ENCODE measurements at regions not wholly inside any gene's neighbourhood (a gene's known extent, or its start where the extent isn't known, plus 50 kb on each side); places are given as distances from the start of the nearest gene placed in this dataset.

DNA sequence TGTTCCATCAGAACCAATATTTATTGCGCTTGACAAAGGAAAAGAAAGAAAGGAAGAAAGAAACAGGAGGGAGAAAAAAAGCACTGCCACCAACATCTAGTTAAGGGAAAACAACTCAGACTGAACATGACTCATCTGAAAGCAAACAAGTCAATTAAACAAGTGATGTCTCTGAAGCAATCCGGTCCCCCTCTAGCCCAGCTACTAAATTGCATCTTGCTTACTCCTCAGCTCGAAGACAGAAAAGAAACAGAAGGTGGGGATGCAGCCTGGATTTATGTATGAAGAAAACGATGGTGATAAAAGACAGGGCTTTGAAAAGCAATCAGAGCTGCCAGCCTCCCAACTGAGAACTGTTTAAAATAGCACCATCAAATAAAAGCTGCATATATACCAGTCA is 188.2 kb downstream of the OMA1 start:
- ChIA-PET POLR2A (no interaction called here), CTCF (no interaction called here)
- H3K4me1 Mint-ChIP-seq (ENCODE audit: low read depth) = no peaks in the 10 kb centered on the region
- no peak for DNase-seq
- H3K4me3 Mint-ChIP-seq = no peak overlapping the region
- no peaks in the 10 kb centered on the region for H3K9me3 Mint-ChIP-seq
- H3K36me3 Mint-ChIP-seq = no peaks in the 10 kb centered on the region
- no peaks in the 10 kb centered on the region for H3K27me3 Mint-ChIP-seq
- no peak overlapping the region for H3K27ac Mint-ChIP-seq
- intact Hi-C loops (cut with micrococcal nuclease) = no loop called here

DNA sequence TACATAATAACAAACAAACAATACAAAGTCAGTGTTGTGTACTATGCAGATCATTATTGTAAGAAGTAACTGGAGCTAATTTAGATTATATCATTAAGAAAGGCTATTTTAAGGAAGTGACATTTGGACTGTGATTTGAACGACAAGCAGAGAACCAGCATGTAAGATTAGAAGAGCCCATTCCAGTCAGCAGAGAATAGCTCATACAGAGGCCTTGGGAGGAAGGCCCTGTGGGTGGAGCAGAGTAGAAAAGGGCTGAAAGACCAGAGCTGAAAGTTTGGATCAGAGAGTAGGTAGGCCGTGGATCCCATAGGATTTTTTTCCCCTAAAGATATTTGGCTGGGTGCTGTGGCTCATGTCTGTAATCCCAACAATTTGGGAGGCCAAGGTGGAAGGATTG is 190.1 kb downstream of the OMA1 start:
- intact Hi-C loops (cut with micrococcal nuclease) = no loop called here
- POLR2A ChIA-PET = no interaction called here
- H3K27ac Mint-ChIP-seq = no peak overlapping the region
- CTCF ChIA-PET = interaction anchor here (0.5 to 1.7 kb wide), 2 partner anchors 119 to 357 kb away, joined by 3 to 4 read pairs; no protein-coding TSS in a partner anchor
- no peak for DNase-seq
- no peaks in the 10 kb centered on the region for H3K4me1 Mint-ChIP-seq (ENCODE audit: low read depth)
- peaks cover 2% of the 10 kb centered on the region for H3K36me3 Mint-ChIP-seq
- H3K9me3 Mint-ChIP-seq = no peaks in the 10 kb centered on the region
- no peak overlapping the region for H3K4me3 Mint-ChIP-seq
- no peaks in the 10 kb centered on the region for H3K27me3 Mint-ChIP-seq

DNA sequence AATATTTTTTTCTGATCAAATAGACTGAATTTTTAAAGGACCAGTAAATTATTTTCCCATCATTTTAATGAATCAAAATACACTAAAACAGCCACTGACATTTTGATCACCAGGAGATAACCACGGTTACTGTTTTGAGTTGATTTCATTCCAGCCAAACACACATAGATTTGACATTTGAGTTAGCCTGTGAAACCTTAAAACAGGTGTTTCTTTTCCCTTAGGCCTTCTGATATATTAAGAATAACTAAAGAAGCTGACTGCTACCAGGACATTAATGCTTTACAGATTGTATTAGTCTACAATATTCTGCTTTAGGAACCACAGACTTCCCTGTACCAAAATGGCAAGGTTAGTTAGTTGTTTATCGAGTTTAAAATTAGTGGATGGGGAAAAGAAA is 193.4 kb downstream of the OMA1 start:
- DNase-seq = no peak
- ChIA-PET CTCF (no interaction called here), POLR2A (no interaction called here)
- H3K27ac Mint-ChIP-seq = no peak overlapping the region
- peaks cover 12% of the 10 kb centered on the region for H3K9me3 Mint-ChIP-seq
- no peak overlapping the region for H3K4me3 Mint-ChIP-seq
- intact Hi-C loops (cut with micrococcal nuclease) = no loop called here
- H3K27me3 Mint-ChIP-seq = no peaks in the 10 kb centered on the region
- H3K4me1 Mint-ChIP-seq (ENCODE audit: low read depth) = no peaks in the 10 kb centered on the region
- H3K36me3 Mint-ChIP-seq = peaks cover 6% of the 10 kb centered on the region

GRCh38 chr1:58352476-58353092 is 193.9 kb downstream of the OMA1 start:
- no peak overlapping the region for H3K4me3 Mint-ChIP-seq
- no peak overlapping the region for H3K27ac Mint-ChIP-seq
- intact Hi-C loops (cut with micrococcal nuclease) = no loop called here
- H3K36me3 Mint-ChIP-seq = peaks cover 6% of the 10 kb centered on the region
- ChIA-PET POLR2A (no interaction called here), CTCF (no interaction called here)
- H3K4me1 Mint-ChIP-seq (ENCODE audit: low read depth) = no peaks in the 10 kb centered on the region
- DNase-seq = no peak
- no peaks in the 10 kb centered on the region for H3K27me3 Mint-ChIP-seq
- peaks cover 12% of the 10 kb centered on the region for H3K9me3 Mint-ChIP-seq

GRCh38 chr1:58346036-58346355 is 200.5 kb downstream of the OMA1 start:
- peaks cover under 1% of the 10 kb centered on the region for H3K36me3 Mint-ChIP-seq
- no peaks in the 10 kb centered on the region for H3K27me3 Mint-ChIP-seq
- intact Hi-C loops (cut with micrococcal nuclease) = no loop called here
- ChIA-PET POLR2A (no interaction called here), CTCF (no interaction called here)
- no peak overlapping the region for H3K4me3 Mint-ChIP-seq
- H3K9me3 Mint-ChIP-seq = peaks cover 9% of the 10 kb centered on the region
- no peak for DNase-seq
- no peaks in the 10 kb centered on the region for H3K4me1 Mint-ChIP-seq (ENCODE audit: low read depth)
- no peak overlapping the region for H3K27ac Mint-ChIP-seq

DNA sequence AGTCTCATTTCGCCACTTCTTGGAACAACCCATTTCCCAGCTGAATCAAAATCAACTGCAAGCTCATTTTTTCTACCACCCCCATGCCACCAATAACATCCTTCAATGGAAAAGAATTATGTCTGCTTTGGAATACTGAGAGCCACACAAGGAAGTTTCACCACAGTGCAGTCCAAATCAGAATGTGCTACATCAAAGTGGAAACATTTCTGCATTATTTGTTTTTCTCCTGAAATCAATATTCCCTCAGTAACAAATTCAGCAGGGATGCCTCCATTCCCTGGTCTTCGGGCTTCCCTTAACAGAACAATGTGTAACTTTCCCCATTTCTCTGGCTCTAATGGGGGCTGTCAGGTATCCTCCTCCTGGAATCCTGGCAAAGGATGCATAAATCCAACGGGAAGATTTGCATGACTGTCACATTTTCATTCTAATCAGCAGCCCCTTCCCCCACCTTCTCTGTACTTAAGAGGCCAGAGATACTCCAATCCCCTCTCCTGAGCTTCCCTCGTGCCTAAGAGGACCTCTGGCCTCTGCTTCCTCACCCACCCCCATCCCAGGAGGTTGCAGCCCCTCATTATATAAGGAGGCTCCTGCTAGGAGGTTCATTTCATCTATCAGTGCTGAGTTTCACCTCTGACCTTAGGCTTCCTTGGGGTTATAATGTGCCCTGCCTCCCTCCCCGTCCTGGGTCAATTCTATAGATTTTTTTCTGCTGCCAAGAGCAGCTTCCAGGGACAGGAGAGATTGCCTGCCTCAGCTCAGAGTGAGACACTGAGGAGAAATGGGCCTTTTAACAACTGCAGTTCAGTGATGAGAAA is 201.1 kb downstream of the OMA1 start:
- intact Hi-C loops (cut with micrococcal nuclease) = no loop called here
- Mint-ChIP-seq H3K27ac (no peak overlapping the region), H3K9me3 (peaks cover 5% of the 10 kb centered on the region), H3K4me3 (no peak overlapping the region), H3K4me1 (ENCODE audit: low read depth) (no peaks in the 10 kb centered on the region), H3K27me3 (no peaks in the 10 kb centered on the region), H3K36me3 (no peaks in the 10 kb centered on the region)
- DNase-seq = no peak
- POLR2A ChIA-PET = no interaction called here
- CTCF ChIA-PET = no interaction called here

- intact Hi-C loops (cut with micrococcal nuclease) = no loop called here
- ChIA-PET CTCF (no interaction called here), POLR2A (no interaction called here)
- H3K27me3 Mint-ChIP-seq = no peaks in the 10 kb centered on the region
- H3K4me3 Mint-ChIP-seq = no peak overlapping the region
- no peaks in the 10 kb centered on the region for H3K9me3 Mint-ChIP-seq
- DNase-seq = no peak
- H3K4me1 Mint-ChIP-seq (ENCODE audit: low read depth) = no peaks in the 10 kb centered on the region
- no peaks in the 10 kb centered on the region for H3K36me3 Mint-ChIP-seq
- no peak overlapping the region for H3K27ac Mint-ChIP-seq
Observed at GRCh38 chr1:58340185-58340584, 206.3 kb downstream of the OMA1 start.

DNA sequence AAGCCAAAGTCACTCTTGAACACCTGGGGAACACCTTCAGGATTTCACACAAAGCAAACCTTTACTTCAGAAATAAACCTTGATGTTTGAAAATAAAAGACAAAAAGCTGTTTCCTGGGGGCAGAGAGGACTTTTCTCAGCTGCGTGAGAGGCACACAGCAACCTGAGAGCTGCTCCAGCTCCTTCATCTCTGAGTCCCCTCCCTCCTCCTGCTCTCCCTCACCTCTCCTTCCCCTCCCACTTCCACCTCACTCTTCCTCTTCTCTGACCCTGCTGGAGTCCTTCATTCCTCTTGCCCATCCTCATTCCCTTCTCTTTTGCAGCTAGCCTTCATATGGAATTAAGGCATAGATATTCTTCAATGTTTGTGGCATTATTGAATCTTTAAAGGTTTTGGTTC is 208.4 kb downstream of the OMA1 start:
- POLR2A ChIA-PET = no interaction called here

DNA sequence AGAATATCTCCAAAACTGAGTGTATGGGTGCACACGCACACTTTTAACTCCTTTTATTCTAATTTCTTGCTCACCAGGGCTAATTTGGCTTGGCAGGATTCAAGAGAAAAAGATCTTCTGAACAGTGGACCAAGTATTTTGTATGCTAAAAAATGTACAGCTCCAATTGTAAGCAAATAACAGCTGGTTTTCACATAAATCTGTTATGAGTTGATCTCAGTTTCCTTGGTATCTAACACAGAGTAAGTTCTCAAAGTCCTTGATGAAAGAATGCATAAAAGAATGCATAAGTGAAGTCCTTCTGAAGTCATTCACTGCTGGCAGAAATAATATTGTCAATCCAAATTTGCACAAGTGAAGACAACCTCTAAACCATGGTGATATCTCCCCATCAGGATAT is 213.0 kb downstream of the OMA1 start:
- intact Hi-C loops (cut with micrococcal nuclease) = no loop called here
- H3K9me3 Mint-ChIP-seq = no peaks in the 10 kb centered on the region
- H3K4me1 Mint-ChIP-seq (ENCODE audit: low read depth) = no peaks in the 10 kb centered on the region
- ChIA-PET POLR2A (no interaction called here), CTCF (no interaction called here)
- no peaks in the 10 kb centered on the region for H3K36me3 Mint-ChIP-seq
- no peaks in the 10 kb centered on the region for H3K27me3 Mint-ChIP-seq
- no peak overlapping the region for H3K27ac Mint-ChIP-seq
- no peak overlapping the region for H3K4me3 Mint-ChIP-seq
- no peak for DNase-seq

More for the DNA sequence above, 208.4 kb downstream of the OMA1 start:
- Mint-ChIP-seq H3K4me3 (no peak overlapping the region), H3K9me3 (no peaks in the 10 kb centered on the region), H3K36me3 (no peaks in the 10 kb centered on the region), H3K27me3 (no peaks in the 10 kb centered on the region), H3K4me1 (ENCODE audit: low read depth) (no peaks in the 10 kb centered on the region), H3K27ac (no peak overlapping the region)
- DNase-seq = no peak
- intact Hi-C loops (cut with micrococcal nuclease) = no loop called here
- CTCF ChIA-PET = no interaction called here

DNA sequence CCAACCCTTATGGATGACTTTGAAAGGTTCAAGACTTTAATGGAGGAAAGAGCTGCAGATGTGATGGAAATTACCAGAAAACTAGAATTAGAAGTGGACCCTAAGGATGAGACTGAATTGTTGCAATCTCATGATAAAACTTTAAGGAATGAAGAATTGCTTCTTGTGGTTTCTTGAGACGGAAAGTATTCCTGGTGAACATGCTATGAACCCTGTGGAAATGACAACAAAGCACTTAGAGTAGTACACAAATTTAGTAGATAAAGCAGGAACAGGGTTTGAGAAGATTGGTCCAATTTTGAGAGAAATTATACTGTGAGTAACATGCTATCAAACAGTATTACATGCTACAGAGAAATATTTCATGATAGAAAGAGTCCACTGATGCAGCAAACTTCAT is 215.4 kb downstream of the OMA1 start:
- POLR2A ChIA-PET = no interaction called here
- no peaks in the 10 kb centered on the region for H3K27me3 Mint-ChIP-seq
- no peak overlapping the region for H3K27ac Mint-ChIP-seq
- CTCF ChIA-PET = no interaction called here
- H3K4me3 Mint-ChIP-seq = no peak overlapping the region
- no peaks in the 10 kb centered on the region for H3K9me3 Mint-ChIP-seq
- H3K4me1 Mint-ChIP-seq (ENCODE audit: low read depth) = no peaks in the 10 kb centered on the region
- intact Hi-C loops (cut with micrococcal nuclease) = no loop called here
- no peaks in the 10 kb centered on the region for H3K36me3 Mint-ChIP-seq
- no peak for DNase-seq

DNA sequence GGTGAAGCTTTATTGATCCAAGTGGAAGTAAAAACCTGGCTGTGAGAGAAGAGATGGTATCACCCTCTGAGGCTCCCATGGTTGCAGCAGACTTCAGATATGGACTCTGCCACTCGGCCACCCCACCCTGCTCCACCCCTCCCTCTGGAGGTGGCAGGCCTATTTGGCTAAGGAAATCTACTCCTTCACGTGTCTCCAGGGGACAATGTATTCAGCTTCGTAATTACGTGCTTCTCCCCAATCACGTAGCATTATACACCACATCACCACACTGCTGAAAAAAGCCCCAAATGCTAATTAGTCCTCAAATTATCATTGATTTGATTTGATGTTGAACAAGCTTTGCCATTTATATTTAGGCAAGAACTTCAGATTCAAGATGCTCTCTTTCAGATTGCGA is 220.7 kb downstream of the OMA1 start:
- Mint-ChIP-seq H3K4me3 (no peak overlapping the region), H3K4me1 (ENCODE audit: low read depth) (peaks cover 7% of the 10 kb centered on the region), H3K36me3 (no peaks in the 10 kb centered on the region), H3K9me3 (peaks cover 8% of the 10 kb centered on the region), H3K27me3 (no peaks in the 10 kb centered on the region), H3K27ac (no peak overlapping the region)
- no peak for DNase-seq
- CTCF ChIA-PET = no interaction called here
- POLR2A ChIA-PET = no interaction called here
- intact Hi-C loops (cut with micrococcal nuclease) = no loop called here

- Mint-ChIP-seq H3K36me3 (no peaks in the 10 kb centered on the region), H3K27ac (no peak overlapping the region), H3K4me3 (no peak overlapping the region), H3K27me3 (no peaks in the 10 kb centered on the region), H3K4me1 (ENCODE audit: low read depth) (peaks cover 7% of the 10 kb centered on the region), H3K9me3 (peaks cover 8% of the 10 kb centered on the region)
- ChIA-PET POLR2A (no interaction called here), CTCF (no interaction called here)
- intact Hi-C loops (cut with micrococcal nuclease) = no loop called here
- DNase-seq = no peak
Observed at GRCh38 chr1:58324558-58324957, 222.0 kb downstream of the OMA1 start.

GRCh38 chr1:58318157-58319005 is 228.1 kb downstream of the OMA1 start:
- H3K4me1 Mint-ChIP-seq (ENCODE audit: low read depth) = no peaks in the 10 kb centered on the region
- no peaks in the 10 kb centered on the region for H3K27me3 Mint-ChIP-seq
- no peak for DNase-seq
- ChIA-PET POLR2A (no interaction called here), CTCF (no interaction called here)
- no peaks in the 10 kb centered on the region for H3K36me3 Mint-ChIP-seq
- intact Hi-C loops (cut with micrococcal nuclease) = no loop called here
- no peak overlapping the region for H3K4me3 Mint-ChIP-seq
- H3K9me3 Mint-ChIP-seq = peaks cover 8% of the 10 kb centered on the region
- no peak overlapping the region for H3K27ac Mint-ChIP-seq
